ENCODE measurements at regions not wholly inside any gene's neighbourhood (a gene's known extent, or its start where the extent isn't known, plus 50 kb on each side); places are given as distances from the start of the nearest gene placed in this dataset.
"Not testable (repeated sequence)": the region's sequence is repeated elsewhere in the genome, so short reads cannot be mapped to it uniquely, and the experiment has no call there.

DNA sequence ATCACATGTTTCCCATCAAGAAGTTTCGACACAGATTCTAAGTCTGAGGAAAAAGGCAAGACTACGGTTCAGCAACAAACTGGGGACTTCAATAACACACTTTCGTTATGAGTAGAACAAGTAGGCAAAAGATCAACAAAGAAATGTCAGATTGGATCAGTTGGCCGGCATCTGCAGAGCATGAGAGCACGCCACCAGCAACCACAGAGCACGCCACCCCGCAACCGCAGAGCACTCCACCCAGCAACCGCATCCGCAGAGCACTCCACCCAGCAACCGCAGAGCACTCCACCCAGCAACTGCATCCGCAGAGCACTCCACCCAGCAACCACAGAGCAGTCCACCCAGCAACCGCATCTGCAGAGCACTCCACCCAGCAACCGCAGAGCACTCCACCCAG is 89.7 kb upstream of the FAM20C start:
- Histone ChIP-seq H3F3A (replicated peaks; ENCODE audit: insufficient read depth) (no peaks in the 10 kb centered on the region), H3K4me1 (ENCODE audit: control insufficient read depth in 1 of 2, insufficient read depth in 2 of 2, low read depth in 1 of 2, low read length in 1 of 2) (peaks cover 0 to 11% of the 10 kb centered on the region in 2 experiments; a peak in 1 of 4 replicates), H3K9me2 (no peaks in the 10 kb centered on the region), H3K4me2 (no peak overlapping the region), H3K4me3 (ENCODE audit: low read depth in 2 of 2, low read length in 1 of 2) (no peak overlapping the region), H3K27ac (ENCODE audit: low read depth in 2 of 2, low read length in 1 of 2) (no peak overlapping the region), H4K20me1 (ENCODE audit: insufficient read depth) (no peaks in the 10 kb centered on the region), H3K36me3 (replicated peaks in 1 of 2; ENCODE audit: control insufficient read depth in 1 of 2, insufficient read depth in 2 of 2, low read length in 1 of 2) (no peaks in the 10 kb centered on the region), H3K9me3 (peaks cover 9% of the 10 kb centered on the region), H3K79me2 (ENCODE audit: insufficient read depth) (no peaks in the 10 kb centered on the region), H3K27me3 (ENCODE audit: insufficient read depth) (no peaks in the 10 kb centered on the region), H3K9ac (no peak overlapping the region), H2AFZ (ENCODE audit: low read depth) (no peak overlapping the region)
- no peak for DNase-seq
- ChIA-PET POLR2A (no interaction called here), CTCF (no interaction called here)
- 64% methylated on average over 13 of the region's 14 CpGs for WGBS (ENCODE audit: low lambda C conversion rate)
- no peak for TF ChIP-seq RFX5 (IDR thresholded peaks at IDR 0.05; ENCODE audit: low read length)
- no peak for TF ChIP-seq RXRA (IDR thresholded peaks at IDR 0.05; ENCODE audit: borderline replicate concordance, low read depth)
- no peak for TF ChIP-seq JUND (IDR thresholded peaks at IDR 0.05)
- TF ChIP-seq ZBTB33 (IDR thresholded peaks at IDR 0.05; ENCODE audit: borderline replicate concordance, low read depth): no peak
- no peak for TF ChIP-seq GABPA (IDR thresholded peaks at IDR 0.05; ENCODE audit: low read depth)
- no peak for TF ChIP-seq TAF1 (IDR thresholded peaks at IDR 0.05; ENCODE audit: borderline replicate concordance, low read depth, low read length)

GRCh38 chr7:103981-104380 is 88.4 kb upstream of the FAM20C start:
- H3K9me3 ChIP-seq; H3K36me3 ChIP-seq (replicated peaks in 1 of 2; ENCODE audit: control insufficient read depth in 1 of 2, insufficient read depth in 2 of 2, low read length in 1 of 2); H3K27ac ChIP-seq (ENCODE audit: low read depth in 2 of 2, low read length in 1 of 2); H3K9me2 ChIP-seq; H3K4me2 ChIP-seq; POLR2A ChIA-PET; H3K9ac ChIP-seq; H3K79me2 ChIP-seq (ENCODE audit: insufficient read depth); H3F3A ChIP-seq (replicated peaks; ENCODE audit: insufficient read depth); H3K27me3 ChIP-seq (ENCODE audit: insufficient read depth); CTCF ChIA-PET; H2AFZ ChIP-seq (ENCODE audit: low read depth); DNase-seq; H4K20me1 ChIP-seq (ENCODE audit: insufficient read depth); H3K4me3 ChIP-seq (ENCODE audit: low read depth in 2 of 2, low read length in 1 of 2): not testable (repeated sequence)
- WGBS (ENCODE audit: low lambda C conversion rate): 95% methylated on average over 6 of the region's 10 CpGs
- peaks cover 0 to 11% of the 10 kb centered on the region in 2 experiments; a peak in 1 of 4 replicates for H3K4me1 ChIP-seq (ENCODE audit: control insufficient read depth in 1 of 2, insufficient read depth in 2 of 2, low read depth in 1 of 2, low read length in 1 of 2)

DNA sequence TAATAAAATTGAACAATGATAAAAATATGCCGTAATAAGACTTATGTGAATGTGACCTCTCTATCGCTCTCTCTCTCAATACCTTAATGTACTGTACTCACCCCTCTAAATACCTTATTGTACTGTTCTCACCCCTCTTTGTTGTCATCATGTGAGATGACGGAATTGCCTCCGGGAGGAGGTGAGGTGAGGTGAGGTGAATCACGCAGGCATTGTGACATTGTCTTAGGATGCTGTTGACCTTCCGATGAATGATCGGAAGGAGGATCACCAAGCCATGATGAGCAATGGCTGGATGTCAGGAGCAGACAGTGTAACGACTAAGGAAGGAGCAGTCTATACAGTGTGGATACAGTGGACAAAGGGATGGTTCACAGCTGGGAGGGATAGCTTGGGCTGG is 87.4 kb upstream of the FAM20C start:
- H3K4me1 ChIP-seq (ENCODE audit: control insufficient read depth in 1 of 2, insufficient read depth in 2 of 2, low read depth in 1 of 2, low read length in 1 of 2): peaks cover 0 to 11% of the 10 kb centered on the region in 2 experiments; a peak in 1 of 4 replicates
- ChIA-PET POLR2A (no interaction called here), CTCF (no interaction called here)
- 0 out of 2 replicates have a peak, but pooled peaks cover 3% of the 10 kb centered on the region for H3K9me3 ChIP-seq
- no peak overlapping the region for H2AFZ ChIP-seq (ENCODE audit: low read depth)
- H3K9me2 ChIP-seq: no peaks in the 10 kb centered on the region
- H3K4me2 ChIP-seq: no peak overlapping the region
- H3F3A ChIP-seq (replicated peaks; ENCODE audit: insufficient read depth): no peaks in the 10 kb centered on the region
- no peak overlapping the region for H3K4me3 ChIP-seq (ENCODE audit: low read depth in 2 of 2, low read length in 1 of 2)
- no peaks in the 10 kb centered on the region for H4K20me1 ChIP-seq (ENCODE audit: insufficient read depth)
- no peaks in the 10 kb centered on the region for H3K36me3 ChIP-seq (replicated peaks in 1 of 2; ENCODE audit: control insufficient read depth in 1 of 2, insufficient read depth in 2 of 2, low read length in 1 of 2)
- H3K27me3 ChIP-seq (ENCODE audit: insufficient read depth): no peaks in the 10 kb centered on the region
- 75% methylated on average over 8 of the region's 8 CpGs for WGBS (ENCODE audit: low lambda C conversion rate)
- no peak overlapping the region for H3K9ac ChIP-seq
- DNase-seq: no peak
- H3K27ac ChIP-seq (ENCODE audit: low read depth in 2 of 2, low read length in 1 of 2): no peak overlapping the region
- no peaks in the 10 kb centered on the region for H3K79me2 ChIP-seq (ENCODE audit: insufficient read depth)
- TF ChIP-seq RAD21 (IDR thresholded peaks at IDR 0.05; ENCODE audit: low read length): no peak
- TF ChIP-seq TCF12 (IDR thresholded peaks at IDR 0.05): no peak
- TF ChIP-seq MXI1 (IDR thresholded peaks at IDR 0.05; ENCODE audit: low read depth, low read length): no peak
- TF ChIP-seq ZBTB33 (IDR thresholded peaks at IDR 0.05; ENCODE audit: borderline replicate concordance, low read depth): no peak
- no peak for TF ChIP-seq FOXJ3 (CRISPR knock-in tag; IDR thresholded peaks at IDR 0.05)
- TF ChIP-seq, protein P1, sequence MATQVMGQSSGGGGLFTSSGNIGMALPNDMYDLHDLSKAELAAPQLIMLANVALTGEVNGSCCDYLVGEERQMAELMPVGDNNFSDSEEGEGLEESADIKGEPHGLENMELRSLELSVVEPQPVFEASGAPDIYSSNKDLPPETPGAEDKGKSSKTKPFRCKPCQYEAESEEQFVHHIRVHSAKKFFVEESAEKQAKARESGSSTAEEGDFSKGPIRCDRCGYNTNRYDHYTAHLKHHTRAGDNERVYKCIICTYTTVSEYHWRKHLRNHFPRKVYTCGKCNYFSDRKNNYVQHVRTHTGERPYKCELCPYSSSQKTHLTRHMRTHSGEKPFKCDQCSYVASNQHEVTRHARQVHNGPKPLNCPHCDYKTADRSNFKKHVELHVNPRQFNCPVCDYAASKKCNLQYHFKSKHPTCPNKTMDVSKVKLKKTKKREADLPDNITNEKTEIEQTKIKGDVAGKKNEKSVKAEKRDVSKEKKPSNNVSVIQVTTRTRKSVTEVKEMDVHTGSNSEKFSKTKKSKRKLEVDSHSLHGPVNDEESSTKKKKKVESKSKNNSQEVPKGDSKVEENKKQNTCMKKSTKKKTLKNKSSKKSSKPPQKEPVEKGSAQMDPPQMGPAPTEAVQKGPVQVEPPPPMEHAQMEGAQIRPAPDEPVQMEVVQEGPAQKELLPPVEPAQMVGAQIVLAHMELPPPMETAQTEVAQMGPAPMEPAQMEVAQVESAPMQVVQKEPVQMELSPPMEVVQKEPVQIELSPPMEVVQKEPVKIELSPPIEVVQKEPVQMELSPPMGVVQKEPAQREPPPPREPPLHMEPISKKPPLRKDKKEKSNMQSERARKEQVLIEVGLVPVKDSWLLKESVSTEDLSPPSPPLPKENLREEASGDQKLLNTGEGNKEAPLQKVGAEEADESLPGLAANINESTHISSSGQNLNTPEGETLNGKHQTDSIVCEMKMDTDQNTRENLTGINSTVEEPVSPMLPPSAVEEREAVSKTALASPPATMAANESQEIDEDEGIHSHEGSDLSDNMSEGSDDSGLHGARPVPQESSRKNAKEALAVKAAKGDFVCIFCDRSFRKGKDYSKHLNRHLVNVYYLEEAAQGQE (IDR thresholded peaks at IDR 0.05; ENCODE audit: low read depth, low read length): no peak
